VCaP (cell line): ENCODE measurements at regions not wholly inside any gene's neighbourhood (a gene's known extent, or its start where the extent isn't known, plus 50 kb on each side); places are given as distances from the start of the nearest gene placed in this dataset.

Source experiments
- H3K27ac ChIP-seq: fragments of 450-650 bp; 2 replicates; pipeline ENCODE4 v1.5.1; 2017
- TF ChIP-seq, protein P1 (sequence below): fragments of 450-650 bp; conservative IDR thresholded peaks from 2 replicates; pipeline ENCODE4 v1.5.1; 2017; ENCODE audit warnings: mild to moderate bottlenecking, moderate library complexity

DNA sequence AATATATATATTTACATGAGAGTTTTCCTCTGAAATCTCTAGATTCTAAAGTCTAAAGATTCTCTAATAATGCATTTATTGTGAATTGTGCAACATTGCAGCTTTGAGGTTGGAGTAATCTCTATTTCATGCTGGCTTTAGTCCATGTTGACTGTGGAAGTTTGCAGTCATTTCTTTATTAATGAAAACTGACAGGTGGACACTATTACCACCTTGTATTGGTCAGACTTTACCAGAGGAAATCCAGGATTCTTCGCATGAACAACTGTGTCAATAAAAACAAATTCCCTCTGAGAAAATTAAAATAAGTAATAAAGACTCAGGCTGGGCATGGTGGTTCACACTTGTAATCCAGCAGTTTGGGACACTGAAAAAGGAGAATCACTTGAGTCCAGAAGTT lies 274.1 kb downstream of the SHQ1 start:
- TF ChIP-seq, protein P1, sequence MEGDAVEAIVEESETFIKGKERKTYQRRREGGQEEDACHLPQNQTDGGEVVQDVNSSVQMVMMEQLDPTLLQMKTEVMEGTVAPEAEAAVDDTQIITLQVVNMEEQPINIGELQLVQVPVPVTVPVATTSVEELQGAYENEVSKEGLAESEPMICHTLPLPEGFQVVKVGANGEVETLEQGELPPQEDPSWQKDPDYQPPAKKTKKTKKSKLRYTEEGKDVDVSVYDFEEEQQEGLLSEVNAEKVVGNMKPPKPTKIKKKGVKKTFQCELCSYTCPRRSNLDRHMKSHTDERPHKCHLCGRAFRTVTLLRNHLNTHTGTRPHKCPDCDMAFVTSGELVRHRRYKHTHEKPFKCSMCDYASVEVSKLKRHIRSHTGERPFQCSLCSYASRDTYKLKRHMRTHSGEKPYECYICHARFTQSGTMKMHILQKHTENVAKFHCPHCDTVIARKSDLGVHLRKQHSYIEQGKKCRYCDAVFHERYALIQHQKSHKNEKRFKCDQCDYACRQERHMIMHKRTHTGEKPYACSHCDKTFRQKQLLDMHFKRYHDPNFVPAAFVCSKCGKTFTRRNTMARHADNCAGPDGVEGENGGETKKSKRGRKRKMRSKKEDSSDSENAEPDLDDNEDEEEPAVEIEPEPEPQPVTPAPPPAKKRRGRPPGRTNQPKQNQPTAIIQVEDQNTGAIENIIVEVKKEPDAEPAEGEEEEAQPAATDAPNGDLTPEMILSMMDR: no peak
- no peak overlapping the region for H3K27ac ChIP-seq

DNA sequence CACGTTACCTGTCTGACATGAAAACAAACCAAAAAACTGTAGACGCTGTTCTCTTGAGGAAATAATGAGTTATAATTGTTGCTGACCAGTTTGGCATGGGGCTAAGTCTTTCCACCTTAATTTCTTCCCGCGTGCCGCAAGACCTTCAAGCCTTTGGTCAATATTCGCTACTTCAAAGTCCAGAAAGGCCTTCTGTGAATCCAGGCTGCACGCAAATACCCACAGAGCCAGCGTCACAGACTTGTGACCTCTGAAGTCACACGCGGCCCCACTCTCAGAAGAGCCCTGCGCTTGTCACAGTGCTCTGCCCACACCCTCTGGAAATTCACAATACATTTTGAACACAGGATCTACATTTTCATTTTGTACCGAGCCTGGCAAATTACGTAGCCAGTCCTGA lies 275.2 kb downstream of the SHQ1 start:
- TF ChIP-seq, protein P1: no peak
- H3K27ac ChIP-seq: no peak overlapping the region

DNA sequence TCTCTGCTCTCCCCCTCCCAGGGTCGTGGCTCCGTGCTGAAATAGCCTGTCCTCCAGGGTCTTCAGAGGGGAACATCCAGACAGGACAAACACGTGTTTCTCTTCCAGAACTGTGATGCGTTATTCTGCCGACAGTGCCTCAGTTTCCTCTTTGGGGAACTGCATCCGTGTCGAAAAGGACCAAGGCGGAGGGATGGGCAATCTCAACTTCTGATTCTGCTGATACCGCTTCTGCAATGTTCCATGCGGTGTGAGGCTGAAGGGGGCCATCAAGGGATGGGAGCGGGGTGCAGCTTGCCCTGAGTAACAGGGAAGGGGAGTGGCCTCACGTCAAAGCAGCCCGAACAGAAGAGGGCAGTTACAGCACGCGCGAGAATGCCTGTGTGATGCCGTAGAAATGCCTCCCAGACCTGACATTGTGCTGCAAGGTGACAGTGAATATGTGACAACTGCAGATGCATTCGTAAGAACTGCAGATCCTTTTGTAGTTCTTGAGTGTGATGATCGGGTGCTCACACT lies 275.7 kb downstream of the SHQ1 start:
- H3K27ac ChIP-seq: no peak overlapping the region
- TF ChIP-seq, protein P1: no peak

DNA sequence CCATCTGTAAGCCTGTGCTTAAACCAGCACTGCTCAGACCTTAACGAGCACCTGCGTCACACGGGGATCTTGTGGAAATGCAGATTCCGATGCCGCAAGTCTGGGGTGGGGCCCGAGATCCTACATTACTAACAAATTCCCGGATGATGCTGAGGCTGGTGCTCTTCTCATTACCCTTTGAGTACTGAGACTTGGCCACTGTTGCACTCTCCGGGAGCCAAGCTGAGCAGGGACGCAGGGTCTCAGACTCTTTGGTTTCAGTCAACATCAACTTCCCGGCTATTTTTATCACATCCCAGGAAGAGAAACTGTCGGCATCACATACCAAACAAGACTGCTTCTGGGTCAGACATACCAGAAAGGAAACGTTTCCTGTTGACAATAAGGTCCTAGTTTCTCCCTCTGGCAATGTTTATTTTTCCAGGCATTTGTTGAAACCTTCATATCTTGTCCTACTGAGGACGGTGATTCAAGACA lies 276.6 kb downstream of the SHQ1 start:
- TF ChIP-seq, protein P1: no peak
- no peak overlapping the region for H3K27ac ChIP-seq

- no peak overlapping the region for H3K27ac ChIP-seq
- TF ChIP-seq, protein P1: no peak
These were observed 277.2 kb downstream of the SHQ1 start for GRCh38 chr3:72571052-72571451.

DNA sequence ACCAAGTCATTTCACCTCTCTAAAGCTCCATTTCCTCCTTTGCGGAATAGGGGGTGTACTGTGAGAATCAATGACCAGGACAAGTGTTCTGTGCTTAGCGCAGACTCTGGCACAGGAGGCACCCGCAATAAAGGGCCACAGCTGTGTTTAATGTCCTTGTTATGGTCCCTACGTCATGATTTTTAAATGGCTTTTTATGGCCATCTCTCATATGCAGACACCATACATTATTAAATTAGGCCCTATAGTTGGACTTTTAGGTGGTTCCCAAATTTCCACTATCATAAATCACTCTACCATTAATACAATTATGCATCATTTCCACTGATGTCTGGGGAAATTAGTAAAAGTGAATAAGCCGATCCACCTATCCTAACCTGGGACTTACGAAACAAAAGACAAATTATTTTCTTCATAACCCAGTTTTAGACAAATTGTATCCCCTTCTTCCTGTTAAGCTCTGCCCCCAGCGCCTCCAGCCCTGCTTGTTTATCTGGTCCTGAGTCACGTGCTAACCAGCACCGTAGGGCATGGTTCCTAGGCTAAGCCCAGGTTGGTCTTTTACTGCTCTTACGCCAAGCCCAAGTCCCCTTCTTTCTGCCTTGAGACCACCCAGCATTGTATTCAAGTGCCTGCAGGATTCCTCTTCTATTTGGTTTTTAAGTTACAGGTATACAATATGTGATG lies 278.3 kb downstream of the SHQ1 start:
- no peak overlapping the region for H3K27ac ChIP-seq
- TF ChIP-seq, protein P1: no peak

DNA sequence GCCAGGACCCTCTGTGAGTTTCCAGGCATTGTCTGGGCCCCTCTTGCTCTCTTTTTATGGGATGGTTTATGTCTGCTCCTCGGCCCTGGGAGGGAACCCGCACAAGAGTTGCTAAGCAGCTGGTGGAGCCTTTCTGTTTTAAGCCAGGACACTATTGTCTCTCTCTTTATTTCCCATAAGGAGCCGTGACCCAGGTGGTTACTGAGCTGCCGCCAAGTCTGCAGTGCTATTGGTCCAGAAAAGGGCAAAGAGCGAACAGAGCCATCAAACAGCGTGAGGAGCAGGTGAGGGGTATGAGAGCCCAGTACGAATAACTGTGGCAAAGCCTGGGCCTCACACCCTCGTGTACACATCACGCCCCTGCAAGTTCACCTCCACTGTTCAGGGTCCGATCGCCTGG lies 280.2 kb downstream of the SHQ1 start:
- H3K27ac ChIP-seq: no peak overlapping the region
- TF ChIP-seq, protein P1: no peak
